ENCODE measurements at regions not wholly inside any gene's neighbourhood (a gene's known extent, or its start where the extent isn't known, plus 50 kb on each side); places are given as distances from the start of the nearest gene placed in this dataset.

DNA sequence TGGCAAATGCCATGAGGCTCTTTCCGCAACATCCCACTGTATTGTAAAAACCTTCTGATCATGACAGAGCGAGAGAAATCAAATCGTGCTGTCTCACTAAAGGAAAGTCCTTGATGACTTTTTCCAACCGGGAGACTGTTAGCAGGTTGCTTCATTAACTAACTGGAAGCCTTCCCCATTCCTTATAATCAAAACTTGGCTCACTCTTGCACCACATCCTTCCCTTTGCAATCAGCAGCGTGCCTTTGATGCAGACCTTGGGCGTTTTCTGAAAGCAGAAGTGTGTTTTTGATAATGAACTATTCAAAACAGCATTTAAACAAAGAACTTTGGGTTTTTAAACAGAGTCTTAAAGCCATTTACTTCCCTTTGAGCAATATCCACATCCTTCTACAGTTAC lies 96.2 kb upstream of the CNR1 start:
- intact Hi-C loops (cut with micrococcal nuclease; ENCODE audit: unreplicated experiment) (no loop called here), in situ Hi-C loops (cut with HindIII; ENCODE audit: extremely low pct_ligation_motif_present, low pct_unique_long_range_greater_than_20kb) (no loop called here)
- Histone ChIP-seq H3K36me3 (replicated peaks in 1 of 2; ENCODE audit: control insufficient read depth in 1 of 2, insufficient read depth in 2 of 2, low read length in 2 of 2) (no peaks in the 10 kb centered on the region), H3K4me2 (ENCODE audit: low read depth, low read length) (no peak overlapping the region), H2AFZ (ENCODE audit: low read length) (no peak overlapping the region), H3K27me3 (ENCODE audit: control insufficient read depth in 1 of 2, insufficient read depth in 2 of 2, low read length in 2 of 2) (no peaks in the 10 kb centered on the region), H3K79me2 (ENCODE audit: insufficient read depth, low read length) (no peaks in the 10 kb centered on the region), H3K9me3 (ENCODE audit: low read length) (no peaks in the 10 kb centered on the region), H3K27ac (ENCODE audit: extremely low read length, insufficient read depth, low read length) (no peak overlapping the region), H3K4me1 (ENCODE audit: insufficient read depth, low read length) (no peaks in the 10 kb centered on the region), H3K9ac (ENCODE audit: insufficient read depth, low read depth, low read length) (no peak overlapping the region), H4K20me1 (ENCODE audit: insufficient read depth, low read length) (no peaks in the 10 kb centered on the region), H3K4me3 (replicated peaks in 1 of 3; ENCODE audit: insufficient read depth in 1 of 3, low read depth in 2 of 3, low read length in 3 of 3) (no peak overlapping the region)
- CTCF ChIA-PET (ENCODE audit: low intra/inter-chr PET ratio, low total read pairs), result no interaction called here
- no peak for DNase-seq (ENCODE audit: low spot score)
- no TSS peak for BruUV-seq (replicated peaks)
- 26% methylated on average over 6 of the region's 6 CpGs for WGBS (ENCODE audit: low lambda C conversion rate)
- no peak for ATAC-seq
- POLR2A ChIA-PET, result no interaction called here
- no peak for FAIRE-seq
- TF ChIP-seq NFYB (CRISPR knock-in tag; IDR thresholded peaks at IDR 0.05), result no peak
- TF ChIP-seq DDIT3 (CRISPR knock-in tag; IDR thresholded peaks at IDR 0.05), result no peak
- no peak for TF ChIP-seq ZNF724P (CRISPR knock-in tag; IDR thresholded peaks at IDR 0.05; ENCODE audit: borderline replicate concordance)
- TF ChIP-seq MAFK (conservative IDR thresholded peaks at IDR 0.05 in 1 of 2, IDR thresholded peaks at IDR 0.05 in 1 of 2; ENCODE audit: low read length in 2 of 2), result no peak
- no peak for TF ChIP-seq ZNF253 (CRISPR knock-in tag; IDR thresholded peaks at IDR 0.05; ENCODE audit: borderline replicate concordance)
- no peak for TF ChIP-seq SMC3 (IDR thresholded peaks at IDR 0.05; ENCODE audit: low read length)
- TF ChIP-seq, protein P1, sequence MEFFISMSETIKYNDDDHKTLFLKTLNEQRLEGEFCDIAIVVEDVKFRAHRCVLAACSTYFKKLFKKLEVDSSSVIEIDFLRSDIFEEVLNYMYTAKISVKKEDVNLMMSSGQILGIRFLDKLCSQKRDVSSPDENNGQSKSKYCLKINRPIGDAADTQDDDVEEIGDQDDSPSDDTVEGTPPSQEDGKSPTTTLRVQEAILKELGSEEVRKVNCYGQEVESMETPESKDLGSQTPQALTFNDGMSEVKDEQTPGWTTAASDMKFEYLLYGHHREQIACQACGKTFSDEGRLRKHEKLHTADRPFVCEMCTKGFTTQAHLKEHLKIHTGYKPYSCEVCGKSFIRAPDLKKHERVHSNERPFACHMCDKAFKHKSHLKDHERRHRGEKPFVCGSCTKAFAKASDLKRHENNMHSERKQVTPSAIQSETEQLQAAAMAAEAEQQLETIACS (CRISPR knock-in tag; IDR thresholded peaks at IDR 0.05), result no peak
- no peak for TF ChIP-seq NFIC (IDR thresholded peaks at IDR 0.05; ENCODE audit: low read length)
- no peak for TF ChIP-seq NFE2 (CRISPR knock-in tag; IDR thresholded peaks at IDR 0.05)
- TF ChIP-seq RBAK (CRISPR knock-in tag; IDR thresholded peaks at IDR 0.05), result no peak
- TF ChIP-seq RXRB (CRISPR knock-in tag; IDR thresholded peaks at IDR 0.05; ENCODE audit: borderline replicate concordance), result no peak
- TF ChIP-seq, protein P2, sequence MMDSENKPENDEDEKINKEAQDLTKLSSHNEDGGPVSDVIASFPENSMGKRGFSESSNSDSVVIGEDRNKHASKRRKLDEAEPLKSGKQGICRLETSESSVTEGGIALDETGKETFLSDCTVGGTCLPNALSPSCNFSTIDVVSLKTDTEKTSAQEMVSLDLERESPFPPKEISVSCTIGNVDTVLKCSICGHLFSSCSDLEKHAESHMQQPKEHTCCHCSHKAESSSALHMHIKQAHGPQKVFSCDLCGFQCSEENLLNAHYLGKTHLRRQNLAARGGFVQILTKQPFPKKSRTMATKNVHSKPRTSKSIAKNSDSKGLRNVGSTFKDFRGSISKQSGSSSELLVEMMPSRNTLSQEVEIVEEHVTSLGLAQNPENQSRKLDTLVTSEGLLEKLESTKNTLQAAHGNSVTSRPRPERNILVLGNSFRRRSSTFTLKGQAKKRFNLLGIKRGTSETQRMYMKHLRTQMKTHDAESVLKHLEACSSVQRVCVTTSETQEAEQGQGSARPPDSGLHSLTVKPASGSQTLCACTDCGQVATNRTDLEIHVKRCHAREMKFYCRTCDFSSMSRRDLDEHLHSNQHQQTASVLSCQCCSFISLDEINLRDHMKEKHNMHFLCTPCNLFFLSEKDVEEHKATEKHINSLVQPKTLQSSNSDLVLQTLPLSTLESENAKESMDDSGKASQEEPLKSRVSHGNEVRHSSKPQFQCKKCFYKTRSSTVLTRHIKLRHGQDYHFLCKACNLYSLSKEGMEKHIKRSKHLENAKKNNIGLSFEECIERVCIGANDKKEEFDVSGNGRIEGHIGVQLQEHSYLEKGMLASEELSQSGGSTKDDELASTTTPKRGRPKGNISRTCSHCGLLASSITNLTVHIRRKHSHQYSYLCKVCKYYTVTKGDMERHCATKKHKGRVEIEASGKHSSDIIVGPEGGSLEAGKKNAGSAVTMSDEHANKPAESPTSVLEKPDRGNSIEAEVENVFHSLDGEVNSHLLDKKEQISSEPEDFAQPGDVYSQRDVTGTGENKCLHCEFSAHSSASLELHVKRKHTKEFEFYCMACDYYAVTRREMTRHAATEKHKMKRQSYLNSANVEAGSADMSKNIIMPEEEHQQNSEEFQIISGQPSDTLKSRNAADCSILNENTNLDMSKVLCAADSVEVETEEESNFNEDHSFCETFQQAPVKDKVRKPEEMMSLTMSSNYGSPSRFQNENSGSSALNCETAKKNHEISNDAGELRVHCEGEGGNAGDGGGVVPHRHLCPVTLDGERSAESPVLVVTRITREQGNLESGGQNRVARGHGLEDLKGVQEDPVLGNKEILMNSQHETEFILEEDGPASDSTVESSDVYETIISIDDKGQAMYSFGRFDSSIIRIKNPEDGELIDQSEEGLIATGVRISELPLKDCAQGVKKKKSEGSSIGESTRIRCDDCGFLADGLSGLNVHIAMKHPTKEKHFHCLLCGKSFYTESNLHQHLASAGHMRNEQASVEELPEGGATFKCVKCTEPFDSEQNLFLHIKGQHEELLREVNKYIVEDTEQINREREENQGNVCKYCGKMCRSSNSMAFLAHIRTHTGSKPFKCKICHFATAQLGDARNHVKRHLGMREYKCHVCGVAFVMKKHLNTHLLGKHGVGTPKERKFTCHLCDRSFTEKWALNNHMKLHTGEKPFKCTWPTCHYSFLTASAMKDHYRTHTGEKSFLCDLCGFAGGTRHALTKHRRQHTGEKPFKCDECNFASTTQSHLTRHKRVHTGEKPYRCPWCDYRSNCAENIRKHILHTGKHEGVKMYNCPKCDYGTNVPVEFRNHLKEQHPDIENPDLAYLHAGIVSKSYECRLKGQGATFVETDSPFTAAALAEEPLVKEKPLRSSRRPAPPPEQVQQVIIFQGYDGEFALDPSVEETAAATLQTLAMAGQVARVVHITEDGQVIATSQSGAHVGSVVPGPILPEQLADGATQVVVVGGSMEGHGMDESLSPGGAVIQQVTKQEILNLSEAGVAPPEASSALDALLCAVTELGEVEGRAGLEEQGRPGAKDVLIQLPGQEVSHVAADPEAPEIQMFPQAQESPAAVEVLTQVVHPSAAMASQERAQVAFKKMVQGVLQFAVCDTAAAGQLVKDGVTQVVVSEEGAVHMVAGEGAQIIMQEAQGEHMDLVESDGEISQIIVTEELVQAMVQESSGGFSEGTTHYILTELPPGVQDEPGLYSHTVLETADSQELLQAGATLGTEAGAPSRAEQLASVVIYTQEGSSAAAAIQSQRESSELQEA (CRISPR knock-in tag; IDR thresholded peaks at IDR 0.05; ENCODE audit: not compliant biosample characterization), result no peak
- TF ChIP-seq ZNF619 (CRISPR knock-in tag; IDR thresholded peaks at IDR 0.05), result no peak
- TF ChIP-seq TEAD3 (CRISPR knock-in tag; optimal IDR thresholded peaks at IDR 0.05; ENCODE audit: borderline replicate concordance), result no peak
- no peak for TF ChIP-seq ZNF746 (CRISPR knock-in tag; IDR thresholded peaks at IDR 0.05)
- no peak for TF ChIP-seq ZFP62 (CRISPR knock-in tag; IDR thresholded peaks at IDR 0.05)
